Mammary epithelial cell (primary cell): ENCODE measurements at regions not wholly inside any gene's neighbourhood (a gene's known extent, or its start where the extent isn't known, plus 50 kb on each side); places are given as distances from the start of the nearest gene placed in this dataset.

ENCODE experiments used
- EZH2 ChIP-seq: IDR thresholded peaks from 2 replicates; pipeline ENCODE4 v1.6.1; 2012; ENCODE audit warnings: low read length, inconsistent platforms, borderline replicate concordance
- TF ChIP-seq, protein P1 (sequence below), 2 donors: IDR thresholded peaks in 1 of 2; conservative IDR thresholded peaks in 1 of 2; 2 replicates each; pipeline ENCODE4 v1.5.1; 2011 to 2012; ENCODE audit warnings: inconsistent platforms in 2 of 2, low read length in 2 of 2, mild to moderate bottlenecking in 2 of 2, control low read depth in 1 of 2, low read depth in 1 of 2; ENCODE audit not compliant: insufficient read depth in 1 of 2; ENCODE audit errors: extremely low read depth in 1 of 2

DNA sequence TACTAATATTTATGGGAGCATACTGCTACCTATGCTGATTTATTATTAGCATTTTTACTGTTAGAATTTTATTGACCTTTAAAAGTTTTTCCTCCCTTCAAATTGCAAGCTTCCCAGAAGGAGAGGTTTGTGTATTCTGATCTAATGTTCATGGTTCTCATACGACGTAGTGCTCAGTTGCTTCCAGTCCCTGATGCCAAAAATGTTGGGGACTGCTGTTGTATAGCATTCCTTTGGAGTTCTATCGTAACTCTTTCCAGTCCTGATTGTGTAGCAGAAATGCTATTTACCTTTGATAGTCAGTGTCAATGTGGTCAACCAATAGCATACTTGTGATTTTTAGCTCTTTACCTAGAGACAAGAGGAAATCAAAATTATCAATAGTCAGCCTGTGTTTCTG lies 69.5 kb upstream of the ZSWIM2 start:
- TF ChIP-seq, protein P1, sequence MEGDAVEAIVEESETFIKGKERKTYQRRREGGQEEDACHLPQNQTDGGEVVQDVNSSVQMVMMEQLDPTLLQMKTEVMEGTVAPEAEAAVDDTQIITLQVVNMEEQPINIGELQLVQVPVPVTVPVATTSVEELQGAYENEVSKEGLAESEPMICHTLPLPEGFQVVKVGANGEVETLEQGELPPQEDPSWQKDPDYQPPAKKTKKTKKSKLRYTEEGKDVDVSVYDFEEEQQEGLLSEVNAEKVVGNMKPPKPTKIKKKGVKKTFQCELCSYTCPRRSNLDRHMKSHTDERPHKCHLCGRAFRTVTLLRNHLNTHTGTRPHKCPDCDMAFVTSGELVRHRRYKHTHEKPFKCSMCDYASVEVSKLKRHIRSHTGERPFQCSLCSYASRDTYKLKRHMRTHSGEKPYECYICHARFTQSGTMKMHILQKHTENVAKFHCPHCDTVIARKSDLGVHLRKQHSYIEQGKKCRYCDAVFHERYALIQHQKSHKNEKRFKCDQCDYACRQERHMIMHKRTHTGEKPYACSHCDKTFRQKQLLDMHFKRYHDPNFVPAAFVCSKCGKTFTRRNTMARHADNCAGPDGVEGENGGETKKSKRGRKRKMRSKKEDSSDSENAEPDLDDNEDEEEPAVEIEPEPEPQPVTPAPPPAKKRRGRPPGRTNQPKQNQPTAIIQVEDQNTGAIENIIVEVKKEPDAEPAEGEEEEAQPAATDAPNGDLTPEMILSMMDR (conservative IDR thresholded peaks at IDR 0.05 in 1 of 2, IDR thresholded peaks at IDR 0.05 in 1 of 2; ENCODE audit: extremely low read depth in 1 of 2, insufficient read depth in 1 of 2, low read depth in 1 of 2, low read length in 2 of 2), result no peak
- no peak for TF ChIP-seq EZH2
